Fibroblast of lung (primary cell): ENCODE measurements at regions not wholly inside any gene's neighbourhood (a gene's known extent, or its start where the extent isn't known, plus 50 kb on each side); places are given as distances from the start of the nearest gene placed in this dataset.

ENCODE experiments used
- DNase-seq, 2 donors: peaks; one replicate each; pipeline versions ENCODE4 v3.0.0 to v3.0.0-alpha.2; 2010; ENCODE audit warnings: low read depth in 2 of 2
- H2AFZ ChIP-seq: 2 replicates; pipeline ENCODE4 v1.5.1; 2012; ENCODE audit warnings: low read length, control low read depth, inconsistent platforms
- H3K27ac ChIP-seq: 2 replicates; pipeline ENCODE4 v1.5.1; 2011; ENCODE audit warnings: low read length, control low read depth; ENCODE audit not compliant: insufficient read depth
- H3K27me3 ChIP-seq: 2 replicates; pipeline ENCODE4 v1.5.1; 2011; ENCODE audit warnings: mild to moderate bottlenecking, low read length; ENCODE audit not compliant: control insufficient read depth, insufficient read depth
- H3K36me3 ChIP-seq: 2 replicates; pipeline ENCODE4 v1.5.1; 2011; ENCODE audit warnings: low read length; ENCODE audit not compliant: control insufficient read depth, insufficient read depth
- H3K4me1 ChIP-seq: 2 replicates; pipeline ENCODE4 v1.5.1; 2011; ENCODE audit warnings: low read length; ENCODE audit not compliant: control insufficient read depth, insufficient read depth; ENCODE audit errors: extremely low read depth
- H3K4me2 ChIP-seq: 2 replicates; pipeline ENCODE4 v1.5.1; 2011; ENCODE audit warnings: low read length, control low read depth; ENCODE audit not compliant: insufficient read depth; ENCODE audit errors: extremely low read depth
- H3K4me3 ChIP-seq, 4 experiments: fragments of 200-600 bp in 1 of 4; sonication (generic) in 1 of 4; replicated peaks in 1 of 4; 2 replicates each; pipeline ENCODE4 v1.5.1; 2011 to 2016; ENCODE audit warnings: low read length in 4 of 4, low read depth in 3 of 4, mild to moderate bottlenecking in 3 of 4, control low read depth in 2 of 4, inconsistent platforms in 1 of 4, mixed read lengths in 1 of 4; ENCODE audit not compliant: insufficient read depth in 1 of 4; ENCODE audit errors: control extremely low read depth in 1 of 4
- H3K79me2 ChIP-seq: 2 replicates; pipeline ENCODE4 v1.5.1; 2012; ENCODE audit warnings: mild to moderate bottlenecking, low read length, inconsistent platforms; ENCODE audit not compliant: control insufficient read depth, insufficient read depth
- H3K9ac ChIP-seq: 2 replicates; pipeline ENCODE4 v1.5.1; 2011; ENCODE audit warnings: mild to moderate bottlenecking, low read length, control low read depth; ENCODE audit not compliant: insufficient read depth
- H3K9me3 ChIP-seq: 2 replicates; pipeline ENCODE4 v1.5.1; 2012; ENCODE audit warnings: low read depth, low read length; ENCODE audit not compliant: control insufficient read depth, insufficient read depth
- H4K20me1 ChIP-seq: 2 replicates; pipeline ENCODE4 v1.5.1; 2011; ENCODE audit warnings: low read length; ENCODE audit not compliant: control insufficient read depth, insufficient read depth; ENCODE audit errors: extremely low read depth
- EZH2 ChIP-seq: IDR thresholded peaks from 2 replicates; pipeline ENCODE4 v1.5.1; 2012; ENCODE audit warnings: low read length, control low read depth, mild to moderate bottlenecking; ENCODE audit errors: missing control alignments
- TF ChIP-seq, protein P1 (sequence below), 2 donors: IDR thresholded peaks in 1 of 2; conservative IDR thresholded peaks in 1 of 2; 1 replicate in 1 of 2; 2 replicates in 1 of 2; pipeline ENCODE4 v1.5.1; 2011 to 2012; ENCODE audit warnings: low read length in 2 of 2, control low read depth in 1 of 2, inconsistent platforms in 1 of 2, low read depth in 1 of 2, mild to moderate bottlenecking in 1 of 2

DNA sequence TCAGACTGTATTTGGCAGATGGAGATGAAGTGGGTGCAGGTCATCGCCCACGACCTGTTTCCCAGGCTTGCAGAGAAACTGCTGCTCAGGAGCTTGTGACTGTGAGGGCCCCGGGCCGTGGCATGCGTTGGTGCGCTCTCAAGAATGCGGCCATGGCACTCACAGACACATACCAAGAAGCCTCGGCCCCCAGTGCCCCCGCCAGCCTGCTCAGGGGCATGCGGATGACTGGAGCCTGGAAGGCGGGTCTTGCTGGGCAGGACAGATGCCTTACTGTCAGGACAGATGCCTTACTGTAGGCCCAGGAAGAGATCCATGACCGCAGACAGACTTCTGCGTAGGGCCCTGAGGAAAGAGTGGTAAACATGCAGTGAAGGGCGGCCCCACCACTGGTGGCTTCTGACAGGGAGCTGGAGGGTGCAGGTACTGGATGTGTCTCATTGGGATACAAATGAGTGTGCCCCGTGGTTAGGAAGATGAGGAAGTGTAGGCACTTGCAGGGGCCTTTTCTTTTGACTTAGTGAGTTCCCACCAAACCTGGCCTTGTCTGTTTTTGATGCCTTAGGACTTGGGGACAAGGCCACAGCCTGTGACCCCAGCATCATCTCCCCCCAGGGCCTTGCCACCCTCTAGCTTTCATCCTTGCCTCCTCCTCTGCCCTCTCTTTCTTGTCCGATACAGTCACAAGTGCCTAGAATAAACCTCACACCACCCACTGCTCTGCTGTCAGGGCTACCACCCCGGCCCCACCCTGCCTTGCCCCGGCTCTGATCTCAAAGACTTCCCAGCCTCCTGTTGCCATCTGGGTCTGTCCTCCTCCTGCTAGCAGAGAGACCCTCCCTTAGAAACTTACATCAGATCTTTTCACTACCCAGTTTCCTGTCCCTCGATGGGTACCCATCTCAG lies 68.8 kb upstream of the ABL1 start:
- no peak overlapping the region for H3K4me3 ChIP-seq
- H3K4me2 ChIP-seq: no peak overlapping the region
- no peaks in the 10 kb centered on the region for H3K9me3 ChIP-seq
- TF ChIP-seq EZH2: no peak
- TF ChIP-seq, protein P1, sequence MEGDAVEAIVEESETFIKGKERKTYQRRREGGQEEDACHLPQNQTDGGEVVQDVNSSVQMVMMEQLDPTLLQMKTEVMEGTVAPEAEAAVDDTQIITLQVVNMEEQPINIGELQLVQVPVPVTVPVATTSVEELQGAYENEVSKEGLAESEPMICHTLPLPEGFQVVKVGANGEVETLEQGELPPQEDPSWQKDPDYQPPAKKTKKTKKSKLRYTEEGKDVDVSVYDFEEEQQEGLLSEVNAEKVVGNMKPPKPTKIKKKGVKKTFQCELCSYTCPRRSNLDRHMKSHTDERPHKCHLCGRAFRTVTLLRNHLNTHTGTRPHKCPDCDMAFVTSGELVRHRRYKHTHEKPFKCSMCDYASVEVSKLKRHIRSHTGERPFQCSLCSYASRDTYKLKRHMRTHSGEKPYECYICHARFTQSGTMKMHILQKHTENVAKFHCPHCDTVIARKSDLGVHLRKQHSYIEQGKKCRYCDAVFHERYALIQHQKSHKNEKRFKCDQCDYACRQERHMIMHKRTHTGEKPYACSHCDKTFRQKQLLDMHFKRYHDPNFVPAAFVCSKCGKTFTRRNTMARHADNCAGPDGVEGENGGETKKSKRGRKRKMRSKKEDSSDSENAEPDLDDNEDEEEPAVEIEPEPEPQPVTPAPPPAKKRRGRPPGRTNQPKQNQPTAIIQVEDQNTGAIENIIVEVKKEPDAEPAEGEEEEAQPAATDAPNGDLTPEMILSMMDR (conservative IDR thresholded peaks at IDR 0.05 in 1 of 2, IDR thresholded peaks at IDR 0.05 in 1 of 2; ENCODE audit: low read depth in 1 of 2, low read length in 2 of 2): no peak
- no peaks in the 10 kb centered on the region for H3K36me3 ChIP-seq
- no peak overlapping the region for H2AFZ ChIP-seq
- H3K79me2 ChIP-seq: peaks cover 38% of the 10 kb centered on the region
- no peak overlapping the region for H3K27ac ChIP-seq
- no peaks in the 10 kb centered on the region for H3K27me3 ChIP-seq
- peaks cover 9% of the 10 kb centered on the region for H3K4me1 ChIP-seq
- no peak overlapping the region for H3K9ac ChIP-seq
- no peaks in the 10 kb centered on the region for H4K20me1 ChIP-seq
- peak in 1 of 2 donors; percentile 78 for DNase-seq

DNA sequence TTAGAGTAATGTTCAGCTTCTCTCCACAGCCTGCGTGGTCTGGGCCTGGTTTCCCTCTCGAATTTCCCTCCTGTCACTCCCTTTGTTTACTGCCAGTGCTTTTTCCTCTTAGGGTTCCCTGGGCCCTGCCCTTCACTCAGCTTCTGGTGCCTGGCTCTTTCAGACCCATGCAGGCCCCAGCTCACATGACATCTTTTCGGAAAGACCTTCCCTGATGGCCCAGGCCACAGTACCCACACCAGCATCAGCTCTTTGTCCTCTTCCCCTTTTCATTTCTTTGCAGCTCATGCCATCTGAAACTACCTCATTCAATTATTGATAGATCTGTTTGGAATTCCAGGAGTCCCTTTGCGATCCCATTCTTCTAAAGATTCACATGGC lies 68.1 kb upstream of the ABL1 start:
- H3K4me2 ChIP-seq: no peak overlapping the region
- no peak overlapping the region for H2AFZ ChIP-seq
- H3K4me3 ChIP-seq: no peak overlapping the region
- no peak overlapping the region for H3K9ac ChIP-seq
- no peaks in the 10 kb centered on the region for H3K36me3 ChIP-seq
- no peak overlapping the region for H3K27ac ChIP-seq
- H3K9me3 ChIP-seq: no peaks in the 10 kb centered on the region
- no peak for TF ChIP-seq EZH2
- TF ChIP-seq, protein P1 (conservative IDR thresholded peaks at IDR 0.05 in 1 of 2, IDR thresholded peaks at IDR 0.05 in 1 of 2; ENCODE audit: low read depth in 1 of 2, low read length in 2 of 2): no peak
- no peak for DNase-seq
- H3K27me3 ChIP-seq: no peaks in the 10 kb centered on the region
- H4K20me1 ChIP-seq: no peaks in the 10 kb centered on the region
- H3K4me1 ChIP-seq: peaks cover 9% of the 10 kb centered on the region
- H3K79me2 ChIP-seq: peaks cover 39% of the 10 kb centered on the region

DNA sequence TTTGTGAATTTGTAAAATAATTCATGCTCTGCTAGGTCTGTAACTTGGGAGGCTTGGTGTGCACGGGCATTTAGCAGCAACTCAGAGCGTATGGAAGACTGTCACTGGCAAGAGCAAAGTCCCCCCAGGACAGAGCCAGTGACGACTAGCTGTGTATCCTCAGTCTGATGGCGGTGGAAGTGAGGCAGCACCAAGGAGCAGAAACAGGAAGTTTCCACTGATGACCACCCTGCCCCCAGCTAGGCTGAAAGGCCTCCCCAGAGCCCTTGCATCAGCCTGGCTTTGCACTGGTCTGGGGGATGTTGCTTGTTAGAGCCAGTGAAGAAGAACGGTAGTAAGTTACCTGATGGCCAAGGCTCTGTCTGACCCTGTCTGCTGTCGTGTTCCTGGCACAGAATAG lies 66.8 kb upstream of the ABL1 start:
- no peaks in the 10 kb centered on the region for H3K36me3 ChIP-seq
- no peaks in the 10 kb centered on the region for H4K20me1 ChIP-seq
- H3K4me2 ChIP-seq: no peak overlapping the region
- peaks cover 46% of the 10 kb centered on the region for H3K79me2 ChIP-seq
- H3K27me3 ChIP-seq: no peaks in the 10 kb centered on the region
- DNase-seq: no peak
- TF ChIP-seq EZH2: no peak
- TF ChIP-seq, protein P1 (conservative IDR thresholded peaks at IDR 0.05 in 1 of 2, IDR thresholded peaks at IDR 0.05 in 1 of 2; ENCODE audit: low read depth in 1 of 2, low read length in 2 of 2): no peak
- no peak overlapping the region for H3K9ac ChIP-seq
- no peak overlapping the region for H3K4me3 ChIP-seq
- H3K9me3 ChIP-seq: no peaks in the 10 kb centered on the region
- no peak overlapping the region for H2AFZ ChIP-seq
- peaks cover 9% of the 10 kb centered on the region for H3K4me1 ChIP-seq
- H3K27ac ChIP-seq: no peak overlapping the region
